ES-I3 (cell line): ENCODE measurements at regions not wholly inside any gene's neighbourhood (a gene's known extent, or its start where the extent isn't known, plus 50 kb on each side); places are given as distances from the start of the nearest gene placed in this dataset.
"Not testable (repeated sequence)": the region's sequence is repeated elsewhere in the genome, so short reads cannot be mapped to it uniquely, and the experiment has no call there.

Source experiments
- H3K36me3 ChIP-seq: 2 replicates; pipeline ENCODE4 v1.6.1; 2013; ENCODE audit warnings: mild to moderate bottlenecking, low read length, control low read depth, moderate library complexity; ENCODE audit not compliant: insufficient read depth
- H3K4me1 ChIP-seq: 2 replicates; pipeline ENCODE4 v1.6.1; 2013; ENCODE audit warnings: mild to moderate bottlenecking, control low read depth, low read length; ENCODE audit not compliant: insufficient read depth
- H3K9ac ChIP-seq: 2 replicates; pipeline ENCODE4 v1.6.1; 2013; ENCODE audit warnings: low read depth, mild to moderate bottlenecking, low read length, moderate library complexity
- H3K9me3 ChIP-seq: 2 replicates; pipeline ENCODE4 v1.6.1; 2013; ENCODE audit warnings: mild to moderate bottlenecking, low read length, moderate library complexity; ENCODE audit not compliant: control insufficient read depth, insufficient read depth

GRCh38 chrX:123121241-123121640, 62.8 kb upstream of the GRIA3 start:
- Histone ChIP-seq H3K36me3 (no peaks in the 10 kb centered on the region), H3K4me1 (no peaks in the 10 kb centered on the region), H3K9ac (no peak overlapping the region), H3K9me3 (no peaks in the 10 kb centered on the region)

GRCh38 chrX:123129805-123130204, 54.3 kb upstream of the GRIA3 start:
- H3K4me1 ChIP-seq, H3K36me3 ChIP-seq, H3K9me3 ChIP-seq, H3K9ac ChIP-seq: not testable (repeated sequence)
